ENCODE measurements at regions not wholly inside any gene's neighbourhood (a gene's known extent, or its start where the extent isn't known, plus 50 kb on each side); places are given as distances from the start of the nearest gene placed in this dataset.

DNA sequence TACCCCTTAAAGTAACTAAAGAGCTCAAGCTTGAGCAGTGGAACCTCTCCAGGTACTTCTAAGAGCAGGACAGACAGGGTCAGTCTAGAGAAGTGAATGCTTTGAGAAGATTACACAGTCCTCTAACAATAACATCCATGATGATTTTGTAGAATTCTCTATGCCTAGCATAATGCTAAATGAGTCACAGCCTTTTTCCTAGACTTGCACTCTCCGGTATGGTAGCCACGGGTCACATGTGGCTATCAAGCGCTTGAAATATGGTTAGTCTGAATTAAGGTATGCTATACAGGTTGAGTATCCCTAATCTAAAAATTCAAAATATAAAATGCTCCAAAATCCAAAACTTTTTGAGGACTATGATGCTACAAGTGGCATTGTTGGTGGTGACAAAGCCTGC is 166.6 kb upstream of the MKLN1 start:
- Histone ChIP-seq H3K9me3 (no peaks in the 10 kb centered on the region), H3K4me1 (no peaks in the 10 kb centered on the region), H3K4me3 (no peak overlapping the region), H3K27ac (no peak overlapping the region), H3K27me3 (no peaks in the 10 kb centered on the region), H3K36me3 (ENCODE audit: low read depth, missing control alignments) (no peaks in the 10 kb centered on the region)
- intact Hi-C loops (cut with DNase I; ENCODE audit: low total_unique reads): no loop called here
- TF ChIP-seq, protein P1, sequence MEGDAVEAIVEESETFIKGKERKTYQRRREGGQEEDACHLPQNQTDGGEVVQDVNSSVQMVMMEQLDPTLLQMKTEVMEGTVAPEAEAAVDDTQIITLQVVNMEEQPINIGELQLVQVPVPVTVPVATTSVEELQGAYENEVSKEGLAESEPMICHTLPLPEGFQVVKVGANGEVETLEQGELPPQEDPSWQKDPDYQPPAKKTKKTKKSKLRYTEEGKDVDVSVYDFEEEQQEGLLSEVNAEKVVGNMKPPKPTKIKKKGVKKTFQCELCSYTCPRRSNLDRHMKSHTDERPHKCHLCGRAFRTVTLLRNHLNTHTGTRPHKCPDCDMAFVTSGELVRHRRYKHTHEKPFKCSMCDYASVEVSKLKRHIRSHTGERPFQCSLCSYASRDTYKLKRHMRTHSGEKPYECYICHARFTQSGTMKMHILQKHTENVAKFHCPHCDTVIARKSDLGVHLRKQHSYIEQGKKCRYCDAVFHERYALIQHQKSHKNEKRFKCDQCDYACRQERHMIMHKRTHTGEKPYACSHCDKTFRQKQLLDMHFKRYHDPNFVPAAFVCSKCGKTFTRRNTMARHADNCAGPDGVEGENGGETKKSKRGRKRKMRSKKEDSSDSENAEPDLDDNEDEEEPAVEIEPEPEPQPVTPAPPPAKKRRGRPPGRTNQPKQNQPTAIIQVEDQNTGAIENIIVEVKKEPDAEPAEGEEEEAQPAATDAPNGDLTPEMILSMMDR (IDR thresholded peaks at IDR 0.05): no peak
- TF ChIP-seq POLR2A (IDR thresholded peaks at IDR 0.05): no peak
- WGBS, 2 donors: 85 to 93% methylated on average over 3 of the region's 3 CpGs
- DNase-seq: no peak

DNA sequence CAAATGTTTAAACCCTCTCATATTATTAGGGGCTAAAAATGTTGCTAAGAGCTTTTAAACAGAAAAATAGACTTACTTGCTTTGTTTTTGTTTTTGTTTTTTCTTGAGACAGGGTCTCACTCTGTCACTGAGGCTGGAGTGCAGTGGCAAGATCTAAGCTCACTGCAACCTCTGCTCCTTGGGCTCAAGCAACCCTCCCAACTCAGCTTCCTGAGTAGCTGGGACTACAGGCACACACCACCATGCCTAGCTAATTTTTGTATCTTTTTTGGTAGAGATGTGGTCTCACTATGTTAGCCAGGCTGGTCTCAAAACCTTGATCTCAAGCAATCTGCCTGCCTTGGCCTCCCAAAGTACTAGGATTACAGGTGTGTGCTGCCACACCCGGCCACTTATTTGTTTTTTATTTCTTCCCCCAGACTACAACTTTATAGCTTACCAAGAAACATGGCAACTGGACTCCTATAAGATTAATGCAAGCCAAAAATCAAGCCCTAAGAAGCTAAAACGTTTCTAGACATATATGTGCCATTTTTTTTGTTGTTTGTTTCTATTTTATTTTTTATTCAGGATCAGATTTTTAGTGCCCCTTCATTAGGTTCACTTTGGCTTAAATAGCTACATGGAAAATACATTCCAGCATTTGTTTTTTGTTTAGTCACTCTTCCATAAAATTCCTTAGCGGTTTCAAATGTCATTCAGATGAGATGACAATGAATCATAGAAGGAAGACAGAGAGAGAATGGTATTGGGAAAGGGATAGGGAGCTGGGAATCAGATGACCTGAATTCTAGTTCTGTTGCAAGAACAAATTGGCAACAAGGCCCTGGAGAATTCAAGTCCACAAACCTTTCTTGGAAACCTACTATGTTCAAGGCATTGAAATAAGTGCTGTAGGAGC is 163.4 kb upstream of the MKLN1 start:
- no peaks in the 10 kb centered on the region for H3K27me3 ChIP-seq
- H3K9me3 ChIP-seq: no peaks in the 10 kb centered on the region
- H3K4me3 ChIP-seq: no peak overlapping the region
- TF ChIP-seq, protein P1 (IDR thresholded peaks at IDR 0.05): no peak
- no peak for TF ChIP-seq POLR2A (IDR thresholded peaks at IDR 0.05)
- H3K36me3 ChIP-seq (ENCODE audit: low read depth, missing control alignments): no peaks in the 10 kb centered on the region
- WGBS, 2 donors: 77 to 85% methylated on average over 3 of the region's 3 CpGs
- H3K27ac ChIP-seq: no peak overlapping the region
- no peaks in the 10 kb centered on the region for H3K4me1 ChIP-seq
- no peak for DNase-seq
- intact Hi-C loops (cut with DNase I; ENCODE audit: low total_unique reads): no loop called here

DNA sequence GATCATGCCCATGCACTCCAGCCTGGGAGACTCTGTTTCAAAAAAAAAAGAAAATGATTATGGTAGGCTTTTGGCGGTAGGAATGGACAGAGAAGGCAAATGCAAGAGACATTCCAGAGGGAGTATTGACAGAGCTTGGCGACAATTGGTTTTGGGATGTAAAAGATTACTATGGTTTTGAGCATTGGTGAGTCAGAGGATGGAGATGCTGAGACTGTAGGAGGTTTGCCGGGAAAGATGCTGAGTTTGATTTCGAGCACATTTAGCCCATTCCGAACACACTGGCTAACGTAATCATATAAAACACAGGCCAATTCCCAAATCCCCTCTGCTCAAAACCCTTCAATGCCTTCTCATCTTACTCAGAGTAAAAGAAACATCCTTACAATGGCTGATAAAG is 161.6 kb upstream of the MKLN1 start:
- no peak for DNase-seq
- H3K27ac ChIP-seq: no peak overlapping the region
- WGBS, 2 donors: 93 to 96% methylated on average over 6 of the region's 6 CpGs
- H3K4me3 ChIP-seq: no peak overlapping the region
- H3K4me1 ChIP-seq: no peaks in the 10 kb centered on the region
- intact Hi-C loops (cut with DNase I; ENCODE audit: low total_unique reads): no loop called here
- no peaks in the 10 kb centered on the region for H3K36me3 ChIP-seq (ENCODE audit: low read depth, missing control alignments)
- TF ChIP-seq POLR2A (IDR thresholded peaks at IDR 0.05): no peak
- TF ChIP-seq, protein P1 (IDR thresholded peaks at IDR 0.05): no peak
- H3K9me3 ChIP-seq: no peaks in the 10 kb centered on the region
- H3K27me3 ChIP-seq: no peaks in the 10 kb centered on the region

DNA sequence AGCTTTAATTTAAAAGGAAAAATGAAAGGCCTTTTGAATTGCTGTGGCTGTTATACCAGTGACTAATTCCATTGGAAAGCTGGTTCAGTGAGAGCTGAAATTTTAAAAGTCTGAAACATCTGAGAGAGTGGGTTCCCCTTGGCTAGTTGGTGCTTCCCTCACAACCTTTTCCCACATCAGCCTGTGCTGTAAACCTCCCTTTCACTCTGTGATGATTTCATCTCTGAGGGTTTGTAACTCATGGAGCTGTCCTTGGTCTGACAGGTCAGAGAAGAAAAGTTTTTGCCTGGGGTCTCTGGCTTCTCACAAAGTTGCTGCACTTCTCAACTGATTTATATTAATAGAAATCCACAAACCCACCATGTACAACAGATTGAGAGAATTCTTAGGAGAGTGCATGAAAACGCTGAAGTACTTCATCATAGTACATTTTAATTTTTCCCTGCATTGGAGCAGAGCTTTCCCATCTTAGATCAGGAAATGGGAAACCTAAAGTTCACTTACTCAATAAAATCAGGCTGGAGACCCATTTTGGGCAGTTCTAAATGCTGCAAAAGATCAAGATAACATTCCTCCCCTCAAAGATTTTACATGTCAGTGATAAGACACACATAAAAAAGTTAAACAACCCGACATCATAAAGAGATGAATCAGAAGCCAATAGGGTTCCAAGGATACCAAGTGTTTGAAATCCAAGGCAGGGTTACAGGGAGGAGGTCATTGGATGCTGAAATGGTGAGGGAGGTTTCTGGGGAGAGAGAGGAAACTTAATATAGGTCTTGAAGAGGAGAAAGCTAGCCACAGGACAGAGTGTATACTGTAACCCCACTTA is 157.0 kb upstream of the MKLN1 start:
- Histone ChIP-seq H3K27ac (no peak overlapping the region), H3K4me3 (no peak overlapping the region), H3K4me1 (no peaks in the 10 kb centered on the region), H3K27me3 (no peaks in the 10 kb centered on the region), H3K36me3 (ENCODE audit: low read depth, missing control alignments) (no peaks in the 10 kb centered on the region), H3K9me3 (no peaks in the 10 kb centered on the region)
- 69 to 78% methylated on average over 2 of the region's 2 CpGs for WGBS, 2 donors
- TF ChIP-seq, protein P1 (IDR thresholded peaks at IDR 0.05): no peak
- no peak for TF ChIP-seq POLR2A (IDR thresholded peaks at IDR 0.05)
- intact Hi-C loops (cut with DNase I; ENCODE audit: low total_unique reads): no loop called here
- DNase-seq: no peak

Measured in testis (tissue), 2 donors.